Activated effector memory CD4-positive, alpha-beta T cell treated with anti-CD3 and anti-CD28 coated beads, Interleukin-2, amount 50 U/mL, for 16 hours (primary cell): ENCODE measurements at regions not wholly inside any gene's neighbourhood (a gene's known extent, or its start where the extent isn't known, plus 50 kb on each side); places are given as distances from the start of the nearest gene placed in this dataset.
"Not testable (repeated sequence)": the region's sequence is repeated elsewhere in the genome, so short reads cannot be mapped to it uniquely, and the experiment has no call there.

Experiments
- DNase-seq: peaks from one replicate; pipeline ENCODE4 v3.0.0-alpha.2; 2020

GRCh38 chr21:10367586-10367985 is 153.8 kb upstream of the TPTE start:
- DNase-seq: peak; percentile 58

- DNase-seq: not testable (repeated sequence)
Measured at GRCh38 chr21:10368323-10368798, 153.0 kb upstream of the TPTE start.

DNA sequence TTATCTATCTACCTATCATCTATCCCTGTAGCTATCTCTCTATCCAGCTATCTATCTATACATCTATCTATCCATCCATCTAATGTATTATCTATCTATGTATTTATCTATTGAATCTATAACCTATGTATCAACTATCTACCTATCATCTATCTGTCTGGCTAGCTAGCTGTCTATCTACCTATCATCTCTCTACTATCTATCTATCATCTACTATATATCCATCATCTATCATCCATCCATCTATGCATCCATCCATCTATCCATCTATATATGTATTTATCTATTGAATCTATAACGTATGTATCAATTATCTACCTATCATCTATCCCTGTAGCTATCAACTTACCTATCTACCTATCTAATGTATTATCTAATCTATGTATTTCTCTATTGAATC is 152.1 kb upstream of the TPTE start:
- not testable (repeated sequence) for DNase-seq

DNA sequence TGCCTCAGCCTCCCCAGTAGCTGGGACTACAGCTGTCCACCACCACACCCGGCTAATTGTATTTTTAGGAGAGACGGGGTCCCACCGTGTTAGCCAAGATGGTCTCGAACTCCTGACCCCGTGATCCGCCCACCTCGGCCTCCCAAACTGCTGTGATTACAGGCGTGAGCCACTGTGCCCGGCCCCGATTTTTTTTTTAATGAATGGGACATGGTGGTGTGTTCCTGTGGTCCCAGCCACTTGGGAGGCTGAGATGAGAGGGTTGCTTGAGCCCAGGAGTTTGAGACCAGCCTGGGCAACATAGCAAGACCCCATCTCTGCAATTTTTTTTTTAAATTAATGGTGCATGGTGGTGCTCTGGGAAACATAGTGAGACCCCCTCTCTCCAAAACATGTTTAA is 143.6 kb upstream of the TPTE start:
- not testable (repeated sequence) for DNase-seq

- DNase-seq: not testable (repeated sequence)
Measured at GRCh38 chr21:10379816-10380215, 141.6 kb upstream of the TPTE start.

DNA sequence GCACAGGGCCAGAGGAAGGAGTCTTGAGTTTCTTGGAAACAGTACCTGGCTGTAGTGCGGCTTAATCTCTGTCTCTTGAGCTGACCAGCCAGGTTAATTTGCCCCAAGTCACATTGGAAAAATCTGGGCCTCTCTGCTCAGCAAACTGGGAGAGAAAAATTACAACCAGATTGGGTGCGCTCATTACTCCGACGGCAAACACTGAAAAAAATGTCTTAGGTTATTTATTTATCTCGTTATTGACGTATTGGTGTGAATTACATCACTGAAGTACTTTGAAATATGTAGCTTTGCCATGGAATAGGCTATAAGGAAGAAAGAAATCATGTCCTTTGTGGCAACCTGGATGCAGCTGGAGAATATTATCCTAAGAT is 139.7 kb upstream of the TPTE start:
- DNase-seq: not testable (repeated sequence)

GRCh38 chr21:10382135-10382534 is 139.2 kb upstream of the TPTE start:
- not testable (repeated sequence) for DNase-seq

DNA sequence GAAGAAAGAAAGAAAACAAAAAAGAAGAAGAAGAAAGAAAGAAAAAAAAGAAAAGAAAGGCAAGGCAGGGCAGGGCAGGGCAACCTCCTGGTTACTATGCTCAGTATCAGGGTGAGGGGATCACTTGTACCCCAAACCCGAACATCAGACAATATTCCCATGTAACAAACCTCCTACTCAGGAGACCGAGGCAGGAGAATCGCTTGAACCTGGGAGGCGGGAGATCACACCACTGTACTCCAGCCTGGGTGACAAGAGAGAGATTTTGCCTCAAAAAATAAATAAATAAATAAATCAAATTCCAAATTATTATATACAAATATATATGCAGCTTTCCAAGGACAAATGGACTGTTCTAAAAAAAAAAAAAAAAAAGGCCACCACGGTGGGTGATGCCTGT is 138.8 kb upstream of the TPTE start:
- not testable (repeated sequence) for DNase-seq

GRCh38 chr21:10383571-10383970 is 137.8 kb upstream of the TPTE start:
- DNase-seq: not testable (repeated sequence)

DNA sequence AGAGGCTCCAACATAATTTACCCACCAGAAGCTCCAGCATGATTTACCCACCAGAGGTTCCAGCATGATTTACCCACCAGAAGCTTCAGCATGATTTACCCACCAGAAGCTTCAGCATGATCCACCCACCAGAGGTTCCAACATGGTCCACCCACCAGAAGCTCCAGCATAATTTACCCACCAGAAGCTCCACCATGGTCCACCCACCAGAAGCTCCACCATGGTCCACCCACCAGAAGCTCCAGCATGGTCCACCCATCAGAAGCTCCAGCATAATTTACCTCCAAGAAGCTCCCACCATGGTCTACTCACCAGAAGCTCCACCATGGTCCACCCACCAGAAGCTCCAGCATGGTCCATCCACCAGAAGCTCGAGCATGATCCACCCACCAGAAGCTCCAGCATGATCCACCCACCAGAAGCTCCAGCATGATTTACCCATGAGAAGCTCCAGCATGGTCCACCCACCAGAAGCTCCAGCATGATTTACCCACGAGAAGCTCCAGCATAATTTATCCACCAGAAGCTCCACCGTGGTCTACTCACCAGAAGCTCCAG is 137.0 kb upstream of the TPTE start:
- DNase-seq: not testable (repeated sequence)

- DNase-seq: not testable (repeated sequence)
Measured at GRCh38 chr21:10385202-10385601, 136.2 kb upstream of the TPTE start.

GRCh38 chr21:10385898-10386527 is 135.4 kb upstream of the TPTE start:
- DNase-seq: not testable (repeated sequence)

DNA sequence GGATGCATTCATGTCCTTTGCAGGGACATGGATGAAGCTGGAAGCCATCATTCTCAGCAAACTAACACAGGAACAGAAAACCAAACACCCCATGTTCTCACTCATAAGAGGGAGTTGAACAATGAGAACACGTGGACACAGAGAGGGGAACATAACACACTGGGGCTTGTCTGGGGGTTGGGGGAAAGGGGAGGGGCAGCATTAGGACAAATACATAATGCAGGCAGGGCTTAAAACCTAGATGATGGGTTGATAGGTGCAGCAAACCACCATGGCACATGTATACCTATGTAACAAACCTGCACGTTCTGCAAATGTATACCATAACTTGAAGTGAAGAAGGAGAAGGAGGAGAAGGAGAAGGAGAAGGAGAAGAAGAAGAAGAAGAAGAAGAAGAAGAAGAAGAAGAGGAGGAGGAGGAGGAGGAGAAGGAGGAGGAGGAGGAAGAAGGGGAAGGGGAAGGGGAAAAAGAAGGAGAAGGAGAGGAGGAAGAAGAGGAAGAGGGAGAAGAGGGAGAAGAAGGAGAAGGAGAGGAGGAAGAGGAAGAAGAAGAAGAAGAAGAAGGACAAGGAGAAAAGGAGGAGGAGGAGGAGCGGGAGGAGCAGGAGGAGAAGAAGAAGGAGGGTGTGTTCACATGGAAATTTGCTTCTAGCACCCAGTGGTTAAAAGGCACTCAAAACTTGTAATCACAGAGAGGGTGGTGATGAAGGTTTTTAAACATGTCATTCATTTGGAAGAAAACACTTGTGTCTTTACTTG is 133.5 kb upstream of the TPTE start:
- DNase-seq: not testable (repeated sequence)

- not testable (repeated sequence) for DNase-seq
Measured at GRCh38 chr21:10388625-10389024, 132.8 kb upstream of the TPTE start.

GRCh38 chr21:10392301-10392700 is 129.1 kb upstream of the TPTE start:
- DNase-seq: not testable (repeated sequence)

DNA sequence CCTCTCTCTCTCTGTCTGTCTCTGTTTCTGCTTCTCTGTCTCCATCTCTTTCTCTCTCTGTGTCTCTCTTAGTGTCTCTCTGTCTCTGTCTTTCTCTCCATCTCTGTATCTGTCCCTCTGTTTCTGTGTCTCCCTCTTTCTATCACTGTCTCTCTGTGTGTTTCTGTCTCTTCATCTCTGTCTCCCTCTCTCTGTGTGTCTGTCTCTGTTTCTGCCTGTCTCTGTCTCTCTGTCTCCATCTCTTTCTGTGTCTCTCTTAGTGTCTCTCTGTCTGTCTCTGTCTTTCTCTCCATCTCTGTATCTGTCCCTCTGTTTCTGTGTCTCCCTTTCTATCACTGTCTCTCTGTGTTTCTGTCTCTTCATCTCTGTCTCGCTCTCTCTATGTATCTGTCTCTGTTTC is 125.4 kb upstream of the TPTE start:
- DNase-seq: not testable (repeated sequence)

- not testable (repeated sequence) for DNase-seq
Measured at GRCh38 chr21:10397495-10397915, 123.9 kb upstream of the TPTE start.

DNA sequence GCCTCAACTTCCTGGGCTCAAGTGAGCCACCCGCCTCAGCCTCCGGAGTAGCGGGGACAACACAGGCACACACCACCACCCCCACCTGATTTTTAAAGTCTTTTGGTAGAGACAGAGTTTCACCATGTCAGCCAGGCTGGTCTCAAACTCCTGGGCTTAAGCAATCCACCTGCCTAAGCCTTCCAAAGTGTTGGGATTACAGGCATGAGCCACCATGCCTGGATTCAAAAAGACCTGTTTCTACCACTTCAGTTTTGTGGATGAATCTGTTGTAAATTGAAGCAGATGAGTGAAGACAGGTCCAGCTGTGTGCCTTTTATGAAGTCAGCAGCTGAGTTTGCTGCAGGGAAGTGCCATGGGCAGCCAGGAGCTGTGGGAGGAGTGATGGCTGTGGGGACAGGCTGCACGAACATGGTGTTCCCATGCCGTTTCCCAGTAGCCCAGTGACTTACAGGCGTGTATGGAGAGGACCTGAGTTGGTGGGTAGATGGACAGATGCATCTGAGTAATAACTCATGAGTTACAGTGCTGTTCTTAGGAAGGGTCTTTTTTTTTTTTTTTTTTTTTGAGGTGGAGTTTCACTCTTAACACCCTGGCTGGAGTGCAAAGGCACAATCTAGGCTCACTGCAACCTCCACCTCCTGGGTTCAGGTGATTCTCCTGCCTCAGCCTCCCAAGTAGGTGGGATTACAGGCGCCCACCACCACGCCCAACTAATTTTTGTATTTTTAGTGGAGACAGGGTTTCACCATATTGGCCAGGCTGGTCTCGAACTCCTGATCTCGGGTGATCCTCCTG is 122.5 kb upstream of the TPTE start:
- DNase-seq: not testable (repeated sequence)

DNA sequence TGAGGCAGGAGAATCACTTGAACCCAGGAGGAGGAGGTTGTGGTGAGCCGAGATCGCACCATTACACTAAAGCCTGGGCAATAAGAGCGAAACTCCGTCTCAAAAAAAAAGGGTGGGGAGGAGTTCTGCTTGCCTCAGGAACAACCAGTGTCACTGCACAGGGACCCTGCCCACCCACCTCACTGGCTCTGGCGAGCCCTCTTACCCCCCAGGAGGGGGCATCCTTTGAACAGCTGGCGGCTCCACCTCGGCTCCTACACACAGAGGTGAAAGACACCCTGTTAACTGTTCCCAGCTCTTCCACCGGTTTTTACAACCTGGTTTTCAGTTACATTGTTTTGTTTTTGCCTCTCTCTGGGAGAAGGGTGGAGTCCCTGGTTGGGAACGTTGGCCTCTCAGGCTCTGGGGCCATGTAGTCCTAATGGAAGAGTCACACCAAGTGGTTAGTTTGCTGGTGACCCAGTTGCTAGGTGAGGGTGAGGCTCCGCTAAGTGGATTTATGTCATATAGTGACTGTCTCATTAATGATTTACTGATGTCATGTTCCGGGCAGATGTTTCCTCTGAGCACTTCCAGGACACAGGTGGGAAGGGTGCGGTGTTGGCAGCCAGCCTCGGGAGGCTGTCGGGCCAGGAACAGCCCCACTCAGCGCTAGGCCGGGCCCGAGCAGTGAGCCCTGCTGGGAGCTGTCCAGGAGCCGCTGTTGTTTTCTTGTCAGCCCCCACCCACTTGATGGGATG is 120.6 kb upstream of the TPTE start:
- DNase-seq: not testable (repeated sequence)

DNA sequence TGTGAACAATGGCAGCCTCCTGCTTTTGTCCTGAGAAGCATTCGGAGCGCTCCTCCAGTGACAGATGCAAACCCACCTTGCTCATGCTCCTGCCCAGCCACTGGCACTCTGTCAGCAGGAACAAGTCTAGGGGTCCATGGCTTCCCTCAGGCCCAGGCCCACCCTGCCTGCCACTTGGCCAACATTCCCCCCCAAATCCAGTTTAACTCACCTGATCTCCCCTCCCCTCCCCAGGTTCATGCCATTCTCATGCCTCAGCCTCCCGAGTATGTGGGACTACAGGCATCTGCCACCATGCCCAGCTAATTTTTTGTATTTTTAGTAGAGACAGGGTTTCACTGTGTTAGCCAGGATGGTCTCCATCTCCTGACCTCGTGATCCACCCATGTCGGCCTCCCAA is 118.9 kb upstream of the TPTE start:
- DNase-seq: not testable (repeated sequence)

DNA sequence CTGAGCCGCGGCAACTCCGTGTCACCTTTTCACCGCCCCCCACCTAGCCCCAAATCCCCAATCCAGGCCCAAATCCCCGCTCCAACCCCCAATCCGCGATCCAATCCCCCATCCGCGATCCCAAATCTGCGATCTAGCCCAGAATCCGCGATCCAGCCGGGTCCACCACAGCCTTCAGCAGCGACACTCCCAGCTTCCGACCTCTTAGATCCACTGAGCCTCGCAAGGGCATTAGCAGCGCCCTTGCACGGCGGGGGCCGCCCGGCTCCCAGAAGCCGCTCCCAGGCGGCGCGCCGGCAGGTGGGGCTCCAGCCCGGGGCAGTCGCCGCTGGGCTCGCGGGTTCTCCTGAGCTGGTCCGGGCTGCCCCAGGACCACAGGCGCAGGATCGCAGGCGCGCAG is 116.1 kb upstream of the TPTE start:
- DNase-seq: not testable (repeated sequence)

GRCh38 chr21:10409786-10410185 is 111.6 kb upstream of the TPTE start:
- DNase-seq: not testable (repeated sequence)
